ENCODE measurements at regions not wholly inside any gene's neighbourhood (a gene's known extent, or its start where the extent isn't known, plus 50 kb on each side); places are given as distances from the start of the nearest gene placed in this dataset.
A peak's percentile ranks its signal among the peaks of the same experiment; 100 is the strongest.

DNA sequence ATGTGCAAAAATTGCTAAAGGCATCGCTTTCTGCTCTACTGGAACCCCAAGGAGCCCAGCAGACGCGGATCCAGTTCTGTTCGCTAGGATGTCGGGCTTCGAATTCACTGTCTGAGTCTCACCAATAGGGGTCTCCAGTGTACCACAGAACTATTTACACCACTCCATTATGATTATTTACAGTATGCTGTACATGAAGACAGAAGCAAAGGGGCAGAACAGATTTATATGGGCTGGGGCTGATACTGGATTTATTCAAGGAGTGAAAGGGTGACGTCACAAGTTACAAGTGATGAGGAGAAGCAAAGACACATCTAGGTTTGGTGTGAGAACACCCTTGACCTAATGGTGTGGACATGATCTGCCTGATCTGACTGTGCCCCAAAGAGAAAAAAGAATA is 185.3 kb upstream of the ATP5MC3 start:
- TF ChIP-seq, protein P1, sequence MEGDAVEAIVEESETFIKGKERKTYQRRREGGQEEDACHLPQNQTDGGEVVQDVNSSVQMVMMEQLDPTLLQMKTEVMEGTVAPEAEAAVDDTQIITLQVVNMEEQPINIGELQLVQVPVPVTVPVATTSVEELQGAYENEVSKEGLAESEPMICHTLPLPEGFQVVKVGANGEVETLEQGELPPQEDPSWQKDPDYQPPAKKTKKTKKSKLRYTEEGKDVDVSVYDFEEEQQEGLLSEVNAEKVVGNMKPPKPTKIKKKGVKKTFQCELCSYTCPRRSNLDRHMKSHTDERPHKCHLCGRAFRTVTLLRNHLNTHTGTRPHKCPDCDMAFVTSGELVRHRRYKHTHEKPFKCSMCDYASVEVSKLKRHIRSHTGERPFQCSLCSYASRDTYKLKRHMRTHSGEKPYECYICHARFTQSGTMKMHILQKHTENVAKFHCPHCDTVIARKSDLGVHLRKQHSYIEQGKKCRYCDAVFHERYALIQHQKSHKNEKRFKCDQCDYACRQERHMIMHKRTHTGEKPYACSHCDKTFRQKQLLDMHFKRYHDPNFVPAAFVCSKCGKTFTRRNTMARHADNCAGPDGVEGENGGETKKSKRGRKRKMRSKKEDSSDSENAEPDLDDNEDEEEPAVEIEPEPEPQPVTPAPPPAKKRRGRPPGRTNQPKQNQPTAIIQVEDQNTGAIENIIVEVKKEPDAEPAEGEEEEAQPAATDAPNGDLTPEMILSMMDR (IDR thresholded peaks at IDR 0.05) = peak; percentile 45 to 63 (median 48)
- no peak for TF ChIP-seq POLR2A (IDR thresholded peaks at IDR 0.05)

Data from testis (tissue), 2 donors.